ENCODE measurements at regions not wholly inside any gene's neighbourhood (a gene's known extent, or its start where the extent isn't known, plus 50 kb on each side); places are given as distances from the start of the nearest gene placed in this dataset.

DNA sequence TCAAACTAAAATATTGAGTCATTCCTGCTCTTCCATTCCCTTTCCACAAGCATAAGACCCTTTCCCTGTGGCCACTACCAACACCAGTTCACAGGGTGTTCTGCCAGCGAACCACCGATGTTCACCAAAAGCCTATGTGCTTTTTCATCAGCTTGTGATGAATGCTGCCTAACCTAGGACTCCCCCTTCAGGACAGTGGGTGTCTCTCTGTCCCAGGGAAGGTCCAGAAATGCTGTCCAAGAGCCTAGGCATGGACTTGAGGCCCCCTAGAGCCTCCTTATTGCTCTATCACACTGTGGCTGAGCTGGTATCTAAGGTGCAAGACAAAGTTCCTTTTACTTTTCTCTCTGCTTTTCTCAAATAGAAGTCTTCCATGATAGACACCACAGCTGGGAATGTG is 1015.6 kb downstream of the PCDH19 start:
- ATAC-seq (ENCODE audit: low read depth) = no peak

More for the DNA sequence above, 1015.6 kb downstream of the PCDH19 start:
- in situ Hi-C loops (cut with MboI; ENCODE audit: low sequenced_read_pairs) = no loop called here
- Histone ChIP-seq H2BK120ac (ENCODE audit: low read depth, low read length) (no peak overlapping the region), H2AK5ac (ENCODE audit: low read depth, low read length) (no peak overlapping the region), H3K56ac (ENCODE audit: extremely low read depth, insufficient read depth, low read length) (no peak overlapping the region), H3K27me3 (ENCODE audit: control insufficient read depth, insufficient read depth, low read length) (no peaks in the 10 kb centered on the region), H3K9me1 (ENCODE audit: insufficient read depth, low read length) (no peaks in the 10 kb centered on the region), H3K14ac (replicated peaks; ENCODE audit: low read depth, low read length) (no peak overlapping the region), H2BK15ac (ENCODE audit: low read depth, low read length) (no peak overlapping the region), H2BK5ac (ENCODE audit: low read depth, low read length, poor library complexity, severe bottlenecking) (no peak overlapping the region), H3K9ac (ENCODE audit: low read depth, low read length) (no peak overlapping the region), H3K79me1 (ENCODE audit: low read depth in 1 of 2, low read length in 2 of 2) (no peaks in the 10 kb centered on the region), H2BK20ac (ENCODE audit: low read depth, low read length) (no peak overlapping the region), H3K4ac (ENCODE audit: low read depth, low read length) (no peak overlapping the region), H4K5ac (ENCODE audit: low read depth, low read length) (no peak overlapping the region), H4K8ac (ENCODE audit: low read depth in 2 of 2, low read length in 2 of 2) (no peak overlapping the region), H3K27ac (ENCODE audit: insufficient read depth, low read length) (no peak overlapping the region), H3K18ac (ENCODE audit: low read depth, low read length) (no peak overlapping the region), H3K4me2 (ENCODE audit: low read depth, low read length) (no peak overlapping the region), H3K36me3 (ENCODE audit: control insufficient read depth, insufficient read depth, low read length) (no peaks in the 10 kb centered on the region), H3K4me3 (ENCODE audit: insufficient read depth, low read depth, low read length) (no peak overlapping the region), H2AK9ac (replicated peaks; ENCODE audit: low read depth, low read length, poor library complexity) (no peak overlapping the region), H3K9me3 (ENCODE audit: control insufficient read depth, insufficient read depth, low read length) (no peaks in the 10 kb centered on the region), H3K23ac (ENCODE audit: low read depth, low read length) (no peak overlapping the region), H3K4me1 (ENCODE audit: control insufficient read depth, insufficient read depth, low read length) (no peaks in the 10 kb centered on the region), H4K91ac (ENCODE audit: insufficient read depth, low read depth, low read length) (no peak overlapping the region), H2AFZ (replicated peaks; ENCODE audit: low read length, poor library complexity) (no peak overlapping the region), H4K20me1 (ENCODE audit: insufficient read depth, low read length) (no peaks in the 10 kb centered on the region)
- POLR2A ChIA-PET (ENCODE audit: unreplicated experiment) = no interaction called here
- intact Hi-C loops (cut with micrococcal nuclease) = no loop called here
- dilution Hi-C loops (cut with HindIII; ENCODE audit: low sequenced_read_pairs, unreplicated experiment) = no loop called here
- TF ChIP-seq RAD21 (IDR thresholded peaks at IDR 0.05; ENCODE audit: low read length) (no peak), MXI1 (IDR thresholded peaks at IDR 0.05; ENCODE audit: borderline replicate concordance, low read depth, low read length) (no peak), FOS (IDR thresholded peaks at IDR 0.05; ENCODE audit: low read depth, low read length) (no peak), MAFK (IDR thresholded peaks at IDR 0.05; ENCODE audit: low read depth, low read length) (no peak), CTCF (conservative IDR thresholded peaks at IDR 0.05; ENCODE audit: low read depth, low read length) (no peak), MAZ (IDR thresholded peaks at IDR 0.05; ENCODE audit: borderline replicate concordance, low read depth, low read length) (no peak), SMC3 (IDR thresholded peaks at IDR 0.05; ENCODE audit: low read depth, low read length) (no peak), RCOR1 (IDR thresholded peaks at IDR 0.05; ENCODE audit: insufficient replicate concordance, low read length) (no peak), NFE2L2 (IDR thresholded peaks at IDR 0.05; ENCODE audit: low read depth, low read length) (no peak), POLR2A (IDR thresholded peaks at IDR 0.05; ENCODE audit: low read depth, low read length) (no peak), BHLHE40 (IDR thresholded peaks at IDR 0.05; ENCODE audit: low read depth, low read length) (no peak), CEBPB (IDR thresholded peaks at IDR 0.05; ENCODE audit: low read depth, low read length) (no peak), CHD1 (IDR thresholded peaks at IDR 0.05; ENCODE audit: low read depth, low read length) (no peak)
- TF ChIP-seq, protein P1, sequence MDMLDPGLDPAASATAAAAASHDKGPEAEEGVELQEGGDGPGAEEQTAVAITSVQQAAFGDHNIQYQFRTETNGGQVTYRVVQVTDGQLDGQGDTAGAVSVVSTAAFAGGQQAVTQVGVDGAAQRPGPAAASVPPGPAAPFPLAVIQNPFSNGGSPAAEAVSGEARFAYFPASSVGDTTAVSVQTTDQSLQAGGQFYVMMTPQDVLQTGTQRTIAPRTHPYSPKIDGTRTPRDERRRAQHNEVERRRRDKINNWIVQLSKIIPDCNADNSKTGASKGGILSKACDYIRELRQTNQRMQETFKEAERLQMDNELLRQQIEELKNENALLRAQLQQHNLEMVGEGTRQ (IDR thresholded peaks at IDR 0.05; ENCODE audit: low read depth, low read length) = no peak
- TF ChIP-seq, protein P2, sequence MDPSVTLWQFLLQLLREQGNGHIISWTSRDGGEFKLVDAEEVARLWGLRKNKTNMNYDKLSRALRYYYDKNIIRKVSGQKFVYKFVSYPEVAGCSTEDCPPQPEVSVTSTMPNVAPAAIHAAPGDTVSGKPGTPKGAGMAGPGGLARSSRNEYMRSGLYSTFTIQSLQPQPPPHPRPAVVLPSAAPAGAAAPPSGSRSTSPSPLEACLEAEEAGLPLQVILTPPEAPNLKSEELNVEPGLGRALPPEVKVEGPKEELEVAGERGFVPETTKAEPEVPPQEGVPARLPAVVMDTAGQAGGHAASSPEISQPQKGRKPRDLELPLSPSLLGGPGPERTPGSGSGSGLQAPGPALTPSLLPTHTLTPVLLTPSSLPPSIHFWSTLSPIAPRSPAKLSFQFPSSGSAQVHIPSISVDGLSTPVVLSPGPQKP (IDR thresholded peaks at IDR 0.05; ENCODE audit: borderline replicate concordance, low read depth, low read length) = no peak
- no TSS peak for BruUV-seq (replicated peaks)
- WGBS, 2 experiments (ENCODE audit: extremely low coverage in 2 of 2, insufficient read length in 1 of 2) = no CpG with 5 or more reads among the region's 2 CpGs
- CTCF ChIA-PET = no interaction called here
- DNase-seq = no peak

Data from IMR-90 (cell line).